ENCODE measurements at regions not wholly inside any gene's neighbourhood (a gene's known extent, or its start where the extent isn't known, plus 50 kb on each side); places are given as distances from the start of the nearest gene placed in this dataset.

GRCh38 chr10:33808475-33808874 lies 474.0 kb upstream of the NRP1 start (continued):
- TF ChIP-seq CTCF (IDR thresholded peaks at IDR 0.05; ENCODE audit: control extremely low read depth in 1 of 3, insufficient read depth in 1 of 3, low read depth in 1 of 3, low read length in 3 of 3) (no peak), POLR2A (IDR thresholded peaks at IDR 0.05; ENCODE audit: control extremely low read depth in 1 of 2, low read depth in 2 of 2, low read length in 2 of 2) (no peak), EZH2 (IDR thresholded peaks at IDR 0.05; ENCODE audit: low read depth, low read length, severe bottlenecking) (no peak), TAF1 (IDR thresholded peaks at IDR 0.05; ENCODE audit: low read depth, low read length) (no peak), BCL11A (IDR thresholded peaks at IDR 0.05; ENCODE audit: low read depth in 2 of 2, low read length in 2 of 2) (no peak), CBX5 (IDR thresholded peaks at IDR 0.05; ENCODE audit: low read depth, low read length) (no peak), POLR2AphosphoS5 (IDR thresholded peaks at IDR 0.05; ENCODE audit: low read depth, low read length) (no peak)

Measured in H1 (cell line).